OCI-LY7 (cell line): ENCODE measurements at regions not wholly inside any gene's neighbourhood (a gene's known extent, or its start where the extent isn't known, plus 50 kb on each side); places are given as distances from the start of the nearest gene placed in this dataset.

Source experiments
- BruUV-seq: library from RNA; stranded (reverse); fragments of 400-500 nt; replicated peaks from 2 replicates; lab custom pipeline; 2021; lab: Mats Ljungman, UMichigan
- CTCF ChIA-PET: fragments of 300-600 bp; sonication (Branson Sonifier 250); formaldehyde crosslinking; loops from one replicate; lab custom pipeline; 2022; ENCODE audit warnings: antibody characterized with exemption; ENCODE audit not compliant: unreplicated experiment; lab: Charles Lee
- POLR2A ChIA-PET: fragments of 300-600 bp; sonication (Branson Sonifier 250); formaldehyde crosslinking; loops from one replicate; lab custom pipeline; 2022; ENCODE audit warnings: antibody characterized with exemption; lab: Charles Lee
- DNase-seq: peaks from one replicate; pipeline ENCODE4 v3.0.0-alpha.2; 2015; ENCODE audit warnings: low spot score
- H2AFZ ChIP-seq: fragments of 200-600 bp; sonication (generic), shearing (Covaris generic); 2 replicates; pipeline ENCODE4 v1.6.1; 2014; ENCODE audit warnings: mild to moderate bottlenecking, antibody characterized with exemption, low read length, moderate library complexity
- H3K27ac ChIP-seq: fragments of 200-600 bp; sonication (generic); 2 replicates; pipeline ENCODE4 v1.5.1; 2014; ENCODE audit warnings: mixed run types, low read depth, mild to moderate bottlenecking, moderate library complexity, low read length, inconsistent platforms; ENCODE audit not compliant: poor library complexity, severe bottlenecking
- H3K36me3 ChIP-seq: fragments of 200-600 bp; sonication (generic); 2 replicates; pipeline ENCODE4 v1.6.1; 2014; ENCODE audit warnings: mild to moderate bottlenecking, antibody characterized with exemption, low read length, moderate library complexity, mixed read lengths; ENCODE audit not compliant: insufficient read depth
- H3K4me1 ChIP-seq: fragments of 200-600 bp; sonication (generic); 2 replicates; pipeline ENCODE4 v1.5.1; 2014; ENCODE audit warnings: mild to moderate bottlenecking, low read length; ENCODE audit not compliant: insufficient read depth, poor library complexity, severe bottlenecking
- H3K4me2 ChIP-seq: fragments of 200-600 bp; sonication (generic); 2 replicates; pipeline ENCODE4 v1.6.1; 2014; ENCODE audit warnings: mild to moderate bottlenecking, low read length
- H3K4me3 ChIP-seq: fragments of 200-600 bp; sonication (generic); 2 replicates; pipeline ENCODE4 v1.5.1; 2014; ENCODE audit warnings: mild to moderate bottlenecking, low read depth, low read length; ENCODE audit not compliant: poor library complexity, severe bottlenecking
- H3K79me2 ChIP-seq: fragments of 200-600 bp; sonication (generic); 2 replicates; pipeline ENCODE4 v1.6.1; 2016; ENCODE audit warnings: low read depth, mild to moderate bottlenecking, low read length, moderate library complexity, mixed read lengths; ENCODE audit not compliant: insufficient read depth
- H3K9me2 ChIP-seq: fragments of 200-600 bp; sonication (generic); 2 replicates; pipeline ENCODE4 v1.6.1; 2016; ENCODE audit warnings: mild to moderate bottlenecking, low read length, mixed read lengths; ENCODE audit not compliant: insufficient read depth
- H3K9me3 ChIP-seq: fragments of 200-600 bp; sonication (generic); 2 replicates; pipeline ENCODE4 v1.6.1; 2014; ENCODE audit warnings: mild to moderate bottlenecking, mixed run types, low read length, mixed read lengths
- H4K20me1 ChIP-seq: fragments of 200-600 bp; sonication (generic); 2 replicates; pipeline ENCODE4 v1.6.1; 2014; ENCODE audit warnings: mild to moderate bottlenecking, antibody characterized with exemption, low read length, moderate library complexity, mixed read lengths; ENCODE audit not compliant: insufficient read depth
- EZH2phosphoT487 ChIP-seq: fragments of 200-600 bp; sonication (generic); IDR thresholded peaks from 2 replicates; pipeline ENCODE4 v1.6.1; 2018; ENCODE audit warnings: low read depth, borderline replicate concordance, mild to moderate bottlenecking, mixed run types, antibody characterized with exemption, low read length, moderate library complexity, mixed read lengths
- intact Hi-C: fragments of 100-400 bp; cut with micrococcal nuclease; formaldehyde crosslinking; loops from one replicate; pipeline ENCODE4 v1.10.0; 2022; ENCODE audit not compliant: unreplicated experiment
- TF ChIP-seq, protein P1 (sequence below): fragments of 200-600 bp; sonication (generic); conservative IDR thresholded peaks from 2 replicates; pipeline ENCODE4 v1.5.1; 2014; ENCODE audit warnings: mild to moderate bottlenecking, antibody characterized with exemption, low read length, moderate library complexity, mixed read lengths

DNA sequence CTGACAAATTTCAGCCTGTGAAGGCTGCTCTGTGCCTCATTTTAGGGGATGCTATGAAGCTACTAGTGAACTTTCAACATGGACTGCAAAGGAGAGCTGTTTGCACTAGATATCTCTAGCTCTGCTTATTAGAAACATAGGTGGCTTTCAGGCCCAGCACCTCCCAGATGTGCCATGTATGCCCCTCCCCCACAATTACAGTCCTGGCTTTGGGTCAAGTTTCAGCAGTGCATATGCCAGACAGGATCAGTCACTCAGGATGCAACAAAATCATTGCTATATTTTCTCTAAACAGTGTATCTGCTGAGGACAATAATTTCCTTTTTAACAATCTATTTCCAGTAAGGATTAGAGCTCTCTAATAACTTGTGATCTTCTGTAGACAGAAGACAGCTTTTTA, 178.8 kb upstream of the STAC start:
- Histone ChIP-seq H3K27ac (no peak overlapping the region), H3K36me3 (no peaks in the 10 kb centered on the region), H3K4me1 (no peaks in the 10 kb centered on the region), H4K20me1 (no peaks in the 10 kb centered on the region), H3K79me2 (no peaks in the 10 kb centered on the region), H3K4me2 (no peak overlapping the region), H3K9me2 (no peaks in the 10 kb centered on the region), H3K4me3 (no peak overlapping the region), H3K9me3 (no peaks in the 10 kb centered on the region), H2AFZ (no peak overlapping the region)
- no peak for DNase-seq
- intact Hi-C loops = no loop called here
- BruUV-seq = no TSS peak
- ChIA-PET POLR2A (no interaction called here), CTCF (no interaction called here)
- no peak for TF ChIP-seq EZH2phosphoT487
- TF ChIP-seq, protein P1, sequence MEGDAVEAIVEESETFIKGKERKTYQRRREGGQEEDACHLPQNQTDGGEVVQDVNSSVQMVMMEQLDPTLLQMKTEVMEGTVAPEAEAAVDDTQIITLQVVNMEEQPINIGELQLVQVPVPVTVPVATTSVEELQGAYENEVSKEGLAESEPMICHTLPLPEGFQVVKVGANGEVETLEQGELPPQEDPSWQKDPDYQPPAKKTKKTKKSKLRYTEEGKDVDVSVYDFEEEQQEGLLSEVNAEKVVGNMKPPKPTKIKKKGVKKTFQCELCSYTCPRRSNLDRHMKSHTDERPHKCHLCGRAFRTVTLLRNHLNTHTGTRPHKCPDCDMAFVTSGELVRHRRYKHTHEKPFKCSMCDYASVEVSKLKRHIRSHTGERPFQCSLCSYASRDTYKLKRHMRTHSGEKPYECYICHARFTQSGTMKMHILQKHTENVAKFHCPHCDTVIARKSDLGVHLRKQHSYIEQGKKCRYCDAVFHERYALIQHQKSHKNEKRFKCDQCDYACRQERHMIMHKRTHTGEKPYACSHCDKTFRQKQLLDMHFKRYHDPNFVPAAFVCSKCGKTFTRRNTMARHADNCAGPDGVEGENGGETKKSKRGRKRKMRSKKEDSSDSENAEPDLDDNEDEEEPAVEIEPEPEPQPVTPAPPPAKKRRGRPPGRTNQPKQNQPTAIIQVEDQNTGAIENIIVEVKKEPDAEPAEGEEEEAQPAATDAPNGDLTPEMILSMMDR = no peak

DNA sequence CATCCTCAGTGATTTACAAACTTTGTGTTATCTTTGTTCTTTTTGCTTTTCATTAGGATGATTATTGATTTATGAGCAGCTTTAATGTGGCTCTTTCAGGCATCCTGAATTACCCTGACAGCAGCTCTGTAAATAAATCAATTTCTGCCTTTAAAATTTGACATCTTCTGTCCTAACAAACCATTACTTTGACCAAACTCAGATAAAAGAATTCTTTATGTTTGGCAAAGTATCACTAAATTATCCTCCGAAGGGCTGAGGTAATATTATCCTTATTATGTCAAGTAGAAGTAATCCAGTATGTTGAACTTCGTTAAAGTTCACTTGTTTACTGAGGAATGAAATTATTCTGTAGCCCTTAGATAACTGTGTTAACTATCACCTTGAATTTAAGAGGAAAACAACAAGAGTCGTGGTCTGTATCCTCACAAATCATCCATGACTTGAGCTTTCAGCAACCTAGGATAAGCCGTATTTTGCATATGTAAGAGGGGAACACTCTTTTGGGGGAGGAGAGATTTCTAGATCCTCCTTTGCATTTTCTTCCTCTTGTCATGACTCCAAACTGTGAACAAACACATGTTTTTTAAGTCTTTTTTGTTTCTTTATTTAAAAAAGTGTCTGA, 173.2 kb upstream of the STAC start:
- TF ChIP-seq, protein P1 = no peak
- TF ChIP-seq EZH2phosphoT487 = no peak
- POLR2A ChIA-PET = interaction anchor here (0.7 to 1.2 kb wide), 2 partner anchors 21 to 1740 kb away, joined by 3 read pairs; no protein-coding TSS in a partner anchor
- no peak for DNase-seq
- Histone ChIP-seq H3K79me2 (no peaks in the 10 kb centered on the region), H3K4me2 (no peak overlapping the region), H3K36me3 (no peaks in the 10 kb centered on the region), H3K4me1 (no peaks in the 10 kb centered on the region), H3K4me3 (no peak overlapping the region), H2AFZ (no peak overlapping the region), H3K9me2 (no peaks in the 10 kb centered on the region), H4K20me1 (no peaks in the 10 kb centered on the region), H3K9me3 (no peaks in the 10 kb centered on the region), H3K27ac (no peak overlapping the region)
- no TSS peak for BruUV-seq
- CTCF ChIA-PET = no interaction called here
- intact Hi-C loops = no loop called here

DNA sequence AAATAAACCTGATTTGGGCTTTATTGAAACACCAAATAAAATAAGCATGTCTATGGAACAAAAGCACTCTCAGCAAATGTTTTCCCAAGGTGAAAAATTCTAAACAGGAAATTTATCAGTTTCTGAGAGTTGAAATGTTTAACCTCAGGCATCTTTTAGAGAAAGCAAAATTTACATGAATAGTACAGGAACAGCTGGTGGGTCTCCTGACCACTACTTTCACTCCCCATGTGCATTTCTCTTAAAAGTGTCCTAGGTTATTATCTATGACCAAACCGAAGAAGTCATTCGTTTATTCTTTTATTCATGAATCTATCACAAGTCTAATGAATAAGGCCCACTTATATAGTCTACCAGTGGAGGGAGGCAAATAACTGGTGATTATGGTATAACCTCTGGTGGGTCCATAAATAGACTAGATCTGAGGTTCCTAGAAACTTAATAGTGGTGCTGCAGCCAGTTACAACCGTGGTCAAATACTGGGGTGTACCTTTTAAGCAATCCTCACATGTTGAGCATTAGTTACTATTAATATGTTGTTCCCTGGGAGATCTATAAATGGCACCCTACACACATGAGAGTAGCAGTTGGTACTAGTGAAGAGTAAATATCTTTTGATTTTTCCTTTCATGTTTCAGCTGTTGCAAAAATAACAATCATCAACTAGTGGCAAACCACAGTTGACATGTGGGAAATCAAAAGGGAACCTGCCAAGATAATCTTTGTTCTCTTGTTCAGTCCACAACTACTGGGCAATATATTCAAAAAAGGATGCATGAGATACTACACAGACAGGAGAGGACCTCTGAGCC, 169.3 kb upstream of the STAC start:
- DNase-seq = no peak
- no peaks in the 10 kb centered on the region for H3K36me3 ChIP-seq
- no peak overlapping the region for H2AFZ ChIP-seq
- ChIA-PET CTCF (no interaction called here), POLR2A (no interaction called here)
- H3K4me1 ChIP-seq = no peaks in the 10 kb centered on the region
- H3K27ac ChIP-seq = no peak overlapping the region
- H4K20me1 ChIP-seq = no peaks in the 10 kb centered on the region
- H3K4me3 ChIP-seq = no peak overlapping the region
- H3K4me2 ChIP-seq = no peak overlapping the region
- H3K79me2 ChIP-seq = no peaks in the 10 kb centered on the region
- BruUV-seq = no TSS peak
- TF ChIP-seq EZH2phosphoT487 = no peak
- TF ChIP-seq, protein P1 = no peak
- H3K9me3 ChIP-seq = no peaks in the 10 kb centered on the region
- no peaks in the 10 kb centered on the region for H3K9me2 ChIP-seq
- intact Hi-C loops = no loop called here
